Endothelial cell of hepatic sinusoid (primary cell): ENCODE measurements at regions not wholly inside any gene's neighbourhood (a gene's known extent, or its start where the extent isn't known, plus 50 kb on each side); places are given as distances from the start of the nearest gene placed in this dataset.
"Not testable (repeated sequence)": the region's sequence is repeated elsewhere in the genome, so short reads cannot be mapped to it uniquely, and the experiment has no call there.

Experiments
- in situ Hi-C: cut with HindIII; loops from 2 replicates; pipeline ENCODE4 v1.10.0; 2017; ENCODE audit warnings: low sequenced_read_pairs

DNA sequence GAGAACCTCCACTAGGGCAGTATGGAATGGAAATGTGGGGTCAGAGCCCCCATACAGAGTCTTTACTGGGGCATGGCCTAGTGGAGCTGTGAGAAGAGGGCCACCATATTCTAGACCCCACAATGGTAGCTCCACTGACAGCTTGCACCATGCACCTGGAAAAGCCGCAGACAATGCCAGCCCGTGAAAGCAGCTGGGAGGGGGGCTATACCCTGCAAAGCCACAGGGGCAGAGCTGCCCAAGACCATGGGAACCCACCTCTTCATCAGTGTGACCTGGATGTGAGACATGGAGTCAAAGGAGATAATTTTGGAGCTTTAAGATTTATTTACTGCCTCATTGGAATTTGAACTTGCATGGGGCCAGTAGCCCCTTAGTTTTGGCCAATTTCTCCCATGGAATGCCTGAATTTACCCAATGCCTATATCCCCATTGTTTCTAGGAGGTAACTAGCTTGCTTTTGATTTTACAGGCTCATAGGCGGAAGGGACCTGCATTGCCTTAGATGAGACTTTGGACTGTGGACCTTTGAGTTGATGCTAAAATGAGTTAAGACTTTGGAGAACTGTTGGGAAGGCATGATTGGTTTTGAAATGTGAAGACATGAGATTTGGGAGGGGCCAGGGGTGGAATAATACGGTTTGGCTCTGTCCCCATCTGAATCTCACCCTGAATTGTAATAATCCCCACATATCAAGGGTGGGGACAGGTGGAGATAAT lies 89.4 kb upstream of the MAMLD1 start:
- in situ Hi-C loops = not testable (repeated sequence)

DNA sequence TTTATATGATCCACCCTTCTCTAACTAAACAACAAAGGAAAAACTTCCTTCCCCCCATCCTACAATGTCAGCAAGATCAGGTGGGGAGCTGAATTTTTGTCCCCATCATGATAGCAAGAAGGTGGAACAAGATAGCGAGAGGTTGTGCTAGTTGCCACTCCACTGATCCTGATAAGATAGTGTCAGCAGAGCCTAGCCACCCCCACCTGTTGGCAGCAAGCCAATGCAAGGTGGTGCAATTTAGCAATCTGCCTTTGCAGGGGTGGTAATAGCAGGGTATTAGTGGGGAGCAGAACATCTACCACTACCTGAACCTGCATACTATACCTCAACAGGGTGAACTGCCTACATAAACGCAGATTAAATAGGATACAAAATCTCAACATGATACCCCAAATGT lies 80.2 kb upstream of the MAMLD1 start:
- in situ Hi-C loops = no loop called here

DNA sequence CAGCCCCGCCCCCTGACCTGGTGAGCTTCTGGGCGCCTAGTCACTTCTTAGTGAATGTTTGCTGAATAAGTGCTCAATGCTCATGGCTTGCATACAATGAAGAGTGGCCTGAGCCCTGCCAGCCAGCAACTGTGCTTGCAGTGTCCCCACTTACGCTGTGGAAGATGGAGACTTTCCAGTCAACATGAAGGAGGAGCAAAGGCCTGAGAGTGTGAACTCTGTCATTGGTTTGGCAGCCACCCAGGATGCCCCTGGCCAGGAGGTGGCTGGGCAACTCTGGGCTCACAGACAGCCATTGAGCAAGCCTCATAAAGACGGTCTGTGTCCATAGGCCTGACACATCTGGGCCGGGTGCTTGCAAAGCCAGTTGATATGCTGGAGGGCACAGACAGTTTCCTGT lies 72.1 kb upstream of the MAMLD1 start:
- in situ Hi-C loops = loop anchor here (5.0 kb wide), 1 partner anchor 79 kb away; no protein-coding TSS in a partner anchor

- in situ Hi-C loops = loop anchor here (5.0 kb wide), 1 partner anchor 81 kb away; no protein-coding TSS in a partner anchor
These were observed 69.7 kb upstream of the MAMLD1 start for GRCh38 chrX:150293311-150294013.

- in situ Hi-C loops = no loop called here
These were observed 64.1 kb upstream of the MAMLD1 start for GRCh38 chrX:150298841-150299551.

DNA sequence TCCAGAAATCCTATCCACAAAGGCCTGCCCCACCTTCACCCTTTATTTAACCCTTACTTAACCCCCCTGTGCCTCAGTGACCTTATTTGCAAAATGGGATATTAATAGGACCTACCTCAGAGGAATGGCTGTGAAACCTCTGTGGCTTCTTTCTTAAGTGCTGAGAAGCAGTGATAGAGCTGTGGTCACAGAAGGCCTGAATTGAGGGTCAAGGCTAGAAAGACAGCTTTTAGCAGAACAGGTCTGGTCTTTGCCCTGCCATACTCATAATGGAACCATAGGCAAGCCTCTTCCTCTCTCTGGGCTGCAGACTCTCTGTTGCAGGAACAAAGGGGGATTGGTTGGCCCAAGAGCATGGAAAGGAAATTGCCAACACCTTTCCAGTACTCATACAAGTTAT lies 63.5 kb upstream of the MAMLD1 start:
- in situ Hi-C loops = no loop called here

- in situ Hi-C loops = loop anchor here (5.0 kb wide), 1 partner anchor 36 kb away; no protein-coding TSS in a partner anchor
These were observed 59.6 kb upstream of the MAMLD1 start for GRCh38 chrX:150303386-150304097.

- in situ Hi-C loops = no loop called here
These were observed 57.1 kb upstream of the MAMLD1 start for GRCh38 chrX:150306002-150306401.

DNA sequence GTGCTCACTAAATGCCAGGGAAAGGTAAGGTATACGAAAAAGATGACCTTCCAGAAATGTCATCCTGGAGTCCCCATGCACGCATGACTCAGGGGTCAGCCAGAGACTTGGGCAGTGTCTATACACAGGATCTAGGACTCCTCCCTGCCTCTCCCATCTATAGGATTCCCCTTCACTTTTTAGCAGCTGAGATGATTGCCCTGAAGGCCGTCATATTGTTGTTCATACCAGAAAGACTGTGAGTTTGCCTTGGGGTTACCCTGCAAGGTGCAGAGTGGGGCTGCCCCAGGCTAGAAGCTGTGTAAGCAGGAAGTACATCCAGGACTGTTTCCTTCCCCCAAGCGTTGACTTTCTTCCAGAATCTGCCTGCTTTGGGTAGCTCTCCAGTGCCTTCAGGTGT lies 55.1 kb upstream of the MAMLD1 start:
- in situ Hi-C loops = no loop called here

DNA sequence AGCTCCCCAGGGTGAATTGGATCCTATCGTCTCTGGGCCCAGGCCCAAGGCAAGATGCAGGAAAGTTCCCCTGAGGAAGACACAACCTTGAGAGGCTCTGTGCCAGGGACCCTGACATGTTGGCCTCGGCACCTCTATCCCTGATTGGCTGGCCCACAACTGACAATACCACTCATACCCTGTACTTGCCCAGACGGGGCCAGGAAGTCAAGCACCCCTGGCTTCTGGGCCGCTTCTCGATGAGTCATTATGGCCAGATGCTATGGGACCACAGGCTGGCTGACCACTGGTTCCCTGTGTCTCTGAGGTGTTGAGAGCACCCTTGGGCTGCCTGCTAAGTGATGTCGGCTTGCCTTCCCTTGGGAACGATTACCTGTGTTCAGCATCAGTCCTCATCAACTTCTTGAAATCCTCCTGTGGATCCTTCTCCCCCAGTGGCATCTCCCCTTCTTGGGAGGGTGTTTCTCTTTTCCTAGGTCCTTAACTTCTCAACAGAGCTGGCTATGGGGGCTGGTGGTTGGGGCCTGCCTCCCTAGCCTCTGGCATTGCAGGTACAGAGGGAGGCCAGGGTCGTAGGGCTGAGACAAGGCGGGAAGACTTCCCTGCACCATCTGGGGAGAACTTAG lies 54.5 kb upstream of the MAMLD1 start:
- in situ Hi-C loops = no loop called here

DNA sequence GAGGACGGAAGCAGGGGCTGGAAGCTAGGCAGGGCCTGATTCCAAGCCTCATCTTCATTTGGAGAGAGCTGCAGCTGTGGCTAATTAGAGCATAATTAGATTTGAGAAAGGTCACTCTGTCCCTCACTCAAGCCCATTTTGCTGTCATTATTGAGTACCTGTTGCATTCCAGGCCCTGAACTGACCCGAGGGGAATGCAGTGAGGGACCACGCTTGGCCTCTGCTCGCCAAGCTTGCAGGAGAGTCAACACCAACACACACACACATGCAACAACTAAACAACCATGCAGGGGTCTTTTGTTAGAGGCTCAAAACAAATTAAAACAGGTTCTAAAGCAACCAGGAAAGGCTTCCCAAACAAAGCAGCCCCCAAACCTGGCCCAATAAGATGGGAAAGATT lies 52.7 kb upstream of the MAMLD1 start:
- in situ Hi-C loops = no loop called here

- in situ Hi-C loops = no loop called here
These were observed 52.2 kb upstream of the MAMLD1 start for GRCh38 chrX:150310881-150311280.

- in situ Hi-C loops = no loop called here
These were observed 50.2 kb upstream of the MAMLD1 start for GRCh38 chrX:150312931-150313330.
